Psoas muscle (tissue), 7 donors: ENCODE measurements at regions not wholly inside any gene's neighbourhood (a gene's known extent, or its start where the extent isn't known, plus 50 kb on each side); places are given as distances from the start of the nearest gene placed in this dataset.

Source experiments
- ATAC-seq, 4 donors: fragments of 200-7000 bp; cut with Tn5 transposase; one replicate each; pipeline ENCODE4 v1.9.1; 2020; ENCODE audit warnings: moderate library complexity in 3 of 4, mild to moderate bottlenecking in 2 of 4
- DNase-seq, 2 donors: peaks; one replicate each; pipeline ENCODE4 v3.0.0-alpha.2; 2020
- H3K27ac ChIP-seq: fragments of 200-600 bp; one replicate; pipeline ENCODE4 v1.8.0; 2022
- H3K27me3 ChIP-seq, 3 donors: fragments of 200-600 bp in 1 of 3; one replicate each; pipeline versions ENCODE4 v1.6.1 to v1.8.0; 2013 to 2022; ENCODE audit warnings: low read length in 2 of 3, mild to moderate bottlenecking in 2 of 3, moderate library complexity in 1 of 3; ENCODE audit not compliant: insufficient read depth in 3 of 3
- H3K36me3 ChIP-seq, 2 donors: fragments of 200-600 bp in 1 of 2; one replicate each; pipeline versions ENCODE4 v1.6.1 to v1.8.0; 2013 to 2022; ENCODE audit warnings: low read depth in 1 of 2, mild to moderate bottlenecking in 1 of 2, moderate library complexity in 1 of 2; ENCODE audit not compliant: insufficient read depth in 1 of 2
- H3K4me1 ChIP-seq: fragments of 200-600 bp; one replicate; pipeline ENCODE4 v1.8.0; 2022
- H3K4me3 ChIP-seq: fragments of 200-600 bp; one replicate; pipeline ENCODE4 v1.8.0; 2022; ENCODE audit warnings: mild to moderate bottlenecking
- H3K9me3 ChIP-seq: fragments of 200-600 bp; one replicate; pipeline ENCODE4 v1.8.0; 2022
- CTCF ChIP-seq: fragments of 200-600 bp; IDR thresholded peaks from one replicate; pipeline ENCODE4 v1.8.0; 2022; ENCODE audit warnings: antibody characterized with exemption
- WGBS, 3 donors: extraction: QIAGEN DNeasy Blood & Tissue Kit; methylation state at CpG; one replicate each; pipeline versions ENCODE4 v1.1.6 to v1.1.7; 2013; 5-methylcytosine and 5-hydroxymethylcytosine counted together
- intact Hi-C, 2 donors: fragments of 100-400 bp; cut with DNase I; formaldehyde crosslinking; loops; one replicate each; pipeline versions ENCODE4 v1.11.0 to v1.14.2; 2022
- donor health status: healthy with polysubstance abuse.
- donor health status: DM: no; HTN: no; CAD: no; lungs with moderate emphysema.
- donor health status: Bipolar disorder and iron deficiency.
- donor health status: healthy.
- donor health status: DM: yes; HTN: yes; CAD: no.
- donor health status: DM: no; HTN: no; CAD: no.
- donor health status: DM: yes; HTN: yes; CAD: no.

DNA sequence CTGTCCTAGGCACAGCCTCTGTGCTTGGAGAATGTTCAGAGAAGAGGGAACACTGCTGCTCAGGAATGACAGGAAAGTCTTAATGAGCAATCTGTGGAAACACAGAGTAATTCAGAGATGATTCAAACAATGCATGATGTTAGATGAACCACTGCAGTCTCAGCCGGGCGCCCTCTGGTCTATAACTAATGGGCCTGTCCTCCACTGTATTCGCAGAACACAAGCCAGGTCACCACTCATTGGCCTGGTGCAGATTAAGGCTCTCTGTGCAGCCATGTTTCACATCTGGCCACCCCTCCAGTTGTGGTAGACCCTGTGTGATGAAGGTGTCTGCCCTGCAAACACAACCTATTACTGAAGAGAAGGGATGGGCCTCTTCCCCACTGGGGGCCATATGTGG is 281.7 kb upstream of the ROPN1 start:
- H3K27me3 ChIP-seq, result no peaks in the 10 kb centered on the region
- H3K36me3 ChIP-seq, result no peaks in the 10 kb centered on the region
- H3K27ac ChIP-seq, result no peak overlapping the region
- TF ChIP-seq CTCF, result no peak
- ATAC-seq (no peak), DNase-seq (no peak)
- no peaks in the 10 kb centered on the region for H3K9me3 ChIP-seq
- H3K4me1 ChIP-seq, result peaks cover 29% of the 10 kb centered on the region
- intact Hi-C loops, result no loop called here
- 82 to 89% (median 87%) methylated on average over 3 of the region's 3 CpGs for WGBS, 3 donors
- H3K4me3 ChIP-seq, result no peak overlapping the region

GRCh38 chr3:124274051-124274450 is 282.1 kb upstream of the ROPN1 start:
- no peak overlapping the region for H3K4me3 ChIP-seq
- no peaks in the 10 kb centered on the region for H3K27me3 ChIP-seq
- TF ChIP-seq CTCF, result no peak
- intact Hi-C loops, result no loop called here
- no peaks in the 10 kb centered on the region for H3K36me3 ChIP-seq
- H3K27ac ChIP-seq, result no peak overlapping the region
- WGBS, 3 donors, result 95 to 98% (median 96%) methylated on average over 8 of the region's 8 CpGs
- ATAC-seq (no peak), DNase-seq (no peak)
- H3K9me3 ChIP-seq, result no peaks in the 10 kb centered on the region
- H3K4me1 ChIP-seq, result peaks cover 29% of the 10 kb centered on the region

GRCh38 chr3:124275412-124275811 is 283.5 kb upstream of the ROPN1 start:
- 15 to 38% (median 20%) methylated on average over 1 of the region's 1 CpG for WGBS, 3 donors
- intact Hi-C loops, result no loop called here

GRCh38 chr3:124276133-124276532 is 284.2 kb upstream of the ROPN1 start:
- peak overlapping the region; percentile 67 for H3K27ac ChIP-seq
- no peaks in the 10 kb centered on the region for H3K9me3 ChIP-seq
- H3K4me1 ChIP-seq, result peaks cover 29% of the 10 kb centered on the region
- no peaks in the 10 kb centered on the region for H3K27me3 ChIP-seq
- WGBS, 3 donors, result 59 to 68% (median 67%) methylated on average over 3 of the region's 3 CpGs
- H3K4me3 ChIP-seq, result no peak overlapping the region
- TF ChIP-seq CTCF, result no peak
- ATAC-seq, result peak in 1 of 4 donors; percentile 46
- intact Hi-C loops, result no loop called here
- no peaks in the 10 kb centered on the region for H3K36me3 ChIP-seq
- no peak for DNase-seq

More at GRCh38 chr3:124275412-124275811, 283.5 kb upstream of the ROPN1 start:
- no peak for DNase-seq
- no peak for TF ChIP-seq CTCF
- Histone ChIP-seq H3K27ac (peak overlapping the region; percentile 36), H3K36me3 (no peaks in the 10 kb centered on the region), H3K4me3 (no peak overlapping the region), H3K27me3 (no peaks in the 10 kb centered on the region), H3K9me3 (no peaks in the 10 kb centered on the region), H3K4me1 (peaks cover 29% of the 10 kb centered on the region)
- peak in 2 of 4 donors; percentile 59 to 66 for ATAC-seq

GRCh38 chr3:124276539-124277143 is 284.7 kb upstream of the ROPN1 start:
- no peak overlapping the region for H3K4me3 ChIP-seq
- DNase-seq (no peak), ATAC-seq (peak in 1 of 4 donors; percentile 20)
- no peaks in the 10 kb centered on the region for H3K9me3 ChIP-seq
- no peaks in the 10 kb centered on the region for H3K36me3 ChIP-seq
- TF ChIP-seq CTCF, result no peak
- H3K4me1 ChIP-seq, result peaks cover 29% of the 10 kb centered on the region
- 85 to 91% (median 86%) methylated on average over 8 of the region's 8 CpGs for WGBS, 3 donors
- peak overlapping the region; percentile 67 for H3K27ac ChIP-seq
- intact Hi-C loops, result no loop called here
- H3K27me3 ChIP-seq, result no peaks in the 10 kb centered on the region
